Cardiac muscle cell (in vitro differentiated cells and primary cell): ENCODE measurements at regions not wholly inside any gene's neighbourhood (a gene's known extent, or its start where the extent isn't known, plus 50 kb on each side); places are given as distances from the start of the nearest gene placed in this dataset.

Experiments
- DNase-seq, 2 donors: peaks; one replicate each; pipeline versions ENCODE4 v3.0.0 to v3.0.0-alpha.2; 2010 to 2017; ENCODE audit warnings: low read depth in 1 of 2, low spot score in 1 of 2
- H3K27ac ChIP-seq: fragments of 200-600 bp; sonication (generic); 2 replicates; pipeline ENCODE4 v1.5.1; 2016
- H3K27me3 ChIP-seq: fragments of 200-600 bp; sonication (generic); 2 replicates; pipeline ENCODE4 v1.6.0; 2016; ENCODE audit warnings: control low read depth
- H3K36me3 ChIP-seq: fragments of 200-600 bp; sonication (generic); 2 replicates; pipeline ENCODE4 v1.5.1; 2016; ENCODE audit warnings: control low read depth
- H3K4me1 ChIP-seq: fragments of 200-600 bp; sonication (generic); 2 replicates; pipeline ENCODE4 v1.8.1; 2017; ENCODE audit warnings: low read depth, mild to moderate bottlenecking, mixed run types
- H3K4me3 ChIP-seq: fragments of 200-600 bp; sonication (generic); 2 replicates; pipeline ENCODE4 v1.5.1; 2016; ENCODE audit warnings: mild to moderate bottlenecking
- H3K9me3 ChIP-seq: fragments of 200-600 bp; sonication (generic); 2 replicates; pipeline ENCODE4 v1.5.1; 2017; ENCODE audit warnings: low read depth, mild to moderate bottlenecking, control low read depth
- TF ChIP-seq, protein P1 (sequence below): IDR thresholded peaks from 2 replicates; pipeline ENCODE4 v1.5.1; 2012; ENCODE audit warnings: low read depth, mild to moderate bottlenecking, low read length

DNA sequence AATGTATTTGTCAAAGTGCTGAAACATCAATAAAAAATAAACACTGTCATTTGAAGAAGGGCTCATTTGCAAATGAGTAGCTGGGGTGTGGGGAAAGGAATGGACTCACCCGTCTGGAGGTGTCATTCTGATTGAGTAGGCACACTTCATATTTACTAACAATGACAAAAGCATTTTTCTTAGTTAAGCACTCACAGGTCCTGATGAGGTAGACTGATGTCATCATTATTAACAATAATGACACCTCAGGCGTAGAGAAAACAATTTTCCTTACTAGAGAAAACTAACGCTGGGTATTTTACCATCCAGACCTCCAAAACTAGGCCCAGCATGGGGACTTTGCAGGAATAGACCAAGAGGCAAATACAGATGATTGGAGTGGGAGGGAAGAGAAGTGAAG, 76.0 kb downstream of the UNC5CL start:
- Histone ChIP-seq H3K9me3 (no peaks in the 10 kb centered on the region), H3K36me3 (no peaks in the 10 kb centered on the region), H3K27me3 (no peaks in the 10 kb centered on the region), H3K4me1 (peaks cover 19% of the 10 kb centered on the region), H3K4me3 (no peak overlapping the region), H3K27ac (no peak overlapping the region)
- DNase-seq = no peak
- TF ChIP-seq, protein P1, sequence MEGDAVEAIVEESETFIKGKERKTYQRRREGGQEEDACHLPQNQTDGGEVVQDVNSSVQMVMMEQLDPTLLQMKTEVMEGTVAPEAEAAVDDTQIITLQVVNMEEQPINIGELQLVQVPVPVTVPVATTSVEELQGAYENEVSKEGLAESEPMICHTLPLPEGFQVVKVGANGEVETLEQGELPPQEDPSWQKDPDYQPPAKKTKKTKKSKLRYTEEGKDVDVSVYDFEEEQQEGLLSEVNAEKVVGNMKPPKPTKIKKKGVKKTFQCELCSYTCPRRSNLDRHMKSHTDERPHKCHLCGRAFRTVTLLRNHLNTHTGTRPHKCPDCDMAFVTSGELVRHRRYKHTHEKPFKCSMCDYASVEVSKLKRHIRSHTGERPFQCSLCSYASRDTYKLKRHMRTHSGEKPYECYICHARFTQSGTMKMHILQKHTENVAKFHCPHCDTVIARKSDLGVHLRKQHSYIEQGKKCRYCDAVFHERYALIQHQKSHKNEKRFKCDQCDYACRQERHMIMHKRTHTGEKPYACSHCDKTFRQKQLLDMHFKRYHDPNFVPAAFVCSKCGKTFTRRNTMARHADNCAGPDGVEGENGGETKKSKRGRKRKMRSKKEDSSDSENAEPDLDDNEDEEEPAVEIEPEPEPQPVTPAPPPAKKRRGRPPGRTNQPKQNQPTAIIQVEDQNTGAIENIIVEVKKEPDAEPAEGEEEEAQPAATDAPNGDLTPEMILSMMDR = no peak

DNA sequence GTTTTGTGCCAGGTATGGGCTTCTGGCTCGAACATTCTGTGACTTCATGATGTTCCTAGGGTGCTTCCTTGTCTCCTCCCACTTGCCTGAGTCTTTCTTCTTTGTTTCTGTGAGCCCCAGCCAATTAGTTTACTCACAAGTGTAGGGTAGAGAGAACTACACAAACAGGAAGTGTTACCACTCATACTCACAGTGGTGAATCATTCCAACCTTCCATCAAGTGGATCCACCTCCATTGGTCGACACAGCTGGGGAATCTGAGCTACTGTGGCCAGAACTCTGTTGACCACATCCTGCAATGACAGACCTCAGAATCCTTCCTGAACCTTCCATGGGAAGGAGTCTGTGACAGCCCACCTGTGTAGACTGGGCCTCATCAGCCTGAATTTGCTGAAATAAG, 76.8 kb downstream of the UNC5CL start:
- H3K36me3 ChIP-seq = no peaks in the 10 kb centered on the region
- no peaks in the 10 kb centered on the region for H3K27me3 ChIP-seq
- TF ChIP-seq, protein P1 = no peak
- H3K4me1 ChIP-seq = peaks cover 19% of the 10 kb centered on the region
- no peak overlapping the region for H3K4me3 ChIP-seq
- no peak overlapping the region for H3K27ac ChIP-seq
- no peaks in the 10 kb centered on the region for H3K9me3 ChIP-seq
- peak in 1 of 2 donors; percentile 72 for DNase-seq

DNA sequence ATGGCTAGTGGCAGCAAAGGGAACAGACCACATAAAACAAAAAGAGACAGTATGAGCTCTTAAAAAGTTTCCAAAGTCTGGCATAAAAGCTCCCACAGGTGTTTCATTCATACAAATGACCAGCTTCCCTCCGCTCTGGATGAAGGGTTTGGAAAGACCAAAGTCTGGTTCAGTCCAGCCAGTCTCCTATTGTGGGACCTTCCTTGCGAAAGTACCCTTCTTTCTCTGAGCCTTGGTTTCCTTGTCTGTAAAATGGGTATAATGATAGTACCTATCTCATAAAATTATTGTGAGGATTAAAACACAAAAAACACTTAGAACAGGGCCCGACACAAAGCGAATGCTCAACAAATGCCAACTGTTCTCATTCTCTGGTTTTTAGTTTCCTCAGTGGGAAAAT, 77.2 kb downstream of the UNC5CL start:
- Histone ChIP-seq H3K27ac (no peak overlapping the region), H3K4me3 (no peak overlapping the region), H3K4me1 (peaks cover 19% of the 10 kb centered on the region), H3K36me3 (no peaks in the 10 kb centered on the region), H3K9me3 (no peaks in the 10 kb centered on the region), H3K27me3 (no peaks in the 10 kb centered on the region)
- TF ChIP-seq, protein P1 = no peak
- no peak for DNase-seq

DNA sequence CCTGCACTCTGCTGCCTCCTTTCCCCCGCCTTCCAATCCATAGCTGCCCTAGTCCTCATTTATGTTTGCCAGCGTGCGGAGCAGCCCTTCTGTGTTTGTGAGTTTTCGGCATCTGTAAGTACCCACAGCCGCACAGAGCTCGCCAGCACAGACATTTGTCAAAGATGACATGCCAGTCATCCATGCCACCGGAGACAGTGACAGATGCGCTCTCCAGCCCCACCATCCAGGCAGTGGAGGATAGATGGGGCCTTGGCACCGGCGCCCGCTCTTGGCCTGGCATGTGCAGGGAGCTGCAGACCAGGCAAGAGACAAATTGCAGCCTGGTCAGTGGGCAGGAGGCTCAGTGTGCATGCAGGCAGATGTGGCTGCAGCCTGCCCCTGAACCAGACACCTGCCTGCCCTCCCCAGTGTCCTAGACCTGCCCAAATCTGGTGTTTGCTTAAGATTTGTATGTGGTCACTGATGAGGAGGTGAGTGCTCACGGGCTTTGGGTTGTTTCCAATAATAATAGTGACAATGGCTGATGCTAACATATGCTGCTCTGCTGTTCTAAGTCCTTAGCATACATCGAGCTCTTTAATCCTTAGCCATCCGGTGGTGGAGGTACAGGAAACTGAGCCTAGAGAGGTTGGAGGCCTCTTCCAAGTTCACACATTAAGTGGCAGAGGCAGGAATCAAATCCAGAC, 78.1 kb downstream of the UNC5CL start:
- H3K9me3 ChIP-seq = no peaks in the 10 kb centered on the region
- DNase-seq = no peak
- H3K4me3 ChIP-seq = no peak overlapping the region
- H3K27ac ChIP-seq = no peak overlapping the region
- no peaks in the 10 kb centered on the region for H3K36me3 ChIP-seq
- peaks cover 19% of the 10 kb centered on the region for H3K4me1 ChIP-seq
- TF ChIP-seq, protein P1 = no peak
- no peaks in the 10 kb centered on the region for H3K27me3 ChIP-seq

DNA sequence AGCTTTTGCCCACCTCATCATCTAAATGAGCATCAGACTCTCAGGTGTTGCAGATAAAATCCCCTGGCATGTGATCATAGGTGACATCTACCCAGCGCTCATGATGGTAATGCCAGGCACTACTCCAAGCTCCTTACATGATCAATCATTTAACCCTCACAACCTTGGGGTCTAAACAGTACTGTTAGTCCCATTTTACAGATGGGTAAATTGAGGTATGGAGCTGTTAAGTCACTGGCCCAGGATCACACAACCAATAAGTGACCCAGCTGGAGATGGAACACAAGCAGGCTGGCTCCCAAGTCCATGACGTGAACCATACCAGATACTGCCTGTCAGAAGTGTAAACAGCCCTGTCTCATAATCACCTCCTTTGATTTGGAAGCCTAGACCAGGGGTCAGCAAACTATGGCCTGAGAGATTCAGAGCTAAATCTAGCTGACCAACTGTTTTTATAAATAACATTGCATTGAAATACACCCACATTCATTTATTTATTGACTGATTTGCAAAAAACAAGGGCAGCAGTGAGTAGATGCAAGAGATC, 79.2 kb downstream of the UNC5CL start:
- no peaks in the 10 kb centered on the region for H3K27me3 ChIP-seq
- no peak overlapping the region for H3K4me3 ChIP-seq
- no peak overlapping the region for H3K27ac ChIP-seq
- DNase-seq = no peak
- H3K4me1 ChIP-seq = peaks cover 17% of the 10 kb centered on the region
- no peaks in the 10 kb centered on the region for H3K36me3 ChIP-seq
- TF ChIP-seq, protein P1 = no peak
- H3K9me3 ChIP-seq = no peaks in the 10 kb centered on the region
